K562 (cell line): ENCODE measurements at regions not wholly inside any gene's neighbourhood (a gene's known extent, or its start where the extent isn't known, plus 50 kb on each side); places are given as distances from the start of the nearest gene placed in this dataset.

ENCODE experiments used
- ATAC-seq: fragments of 200-7000 bp; cut with Tn5 transposase; 3 replicates; pipeline ENCODE4 v1.9.1; 2020; ENCODE audit warnings: moderate library complexity
- BruUV-seq: library from RNA; stranded (reverse); fragments of 400-500 nt; replicated peaks from 2 replicates; lab custom pipeline; 2021; lab: Mats Ljungman, UMichigan
- CTCF ChIA-PET: fragments of 300-600 bp; formaldehyde crosslinking; extraction: SDS; loops from one replicate; lab custom pipeline; 2021; ENCODE audit warnings: low intra/inter-chr PET ratio; lab: Yijun Ruan, JAX
- POLR2A ChIA-PET: fragments of 300-600, 350-650 bp; sonication (Branson Sonifier 250); formaldehyde crosslinking; extraction: SDS; loops from one replicate; lab custom pipeline; 2021; ENCODE audit warnings: antibody characterized with exemption, inconsistent platforms; lab: Yijun Ruan, JAX
- DNase-seq, 4 experiments: peaks; one replicate each; pipeline versions ENCODE4 v3.0.0 to v3.0.0-alpha.2; 2011 to 2018; ENCODE audit warnings: low spot score in 3 of 4, mixed read lengths in 3 of 4; ENCODE audit errors: extremely low read depth in 1 of 4
- FAIRE-seq: peaks from 2 replicates; lab custom pipeline; 2011; peaks lifted over from hg19 to GRCh38; lab: Jason Lieb, UNC
- H2AFZ ChIP-seq: 2 replicates; pipeline ENCODE4 v1.6.0; 2011; ENCODE audit warnings: low read depth, low read length, control low read depth, inconsistent platforms
- H3K27ac ChIP-seq: fragments of 200-600 bp; 3 replicates; pipeline ENCODE4 v1.8.0; 2011; ENCODE audit warnings: low read depth, mild to moderate bottlenecking, control low read depth, inconsistent platforms, low read length, moderate library complexity, mixed read lengths; ENCODE audit errors: extremely low read depth
- H3K27me3 ChIP-seq, 2 experiments: fragments of 300-600 bp in 1 of 2; 2 replicates in 1 of 2; 3 replicates in 1 of 2; pipeline versions ENCODE4 v1.6.0 to v1.8.0; 2011; ENCODE audit warnings: inconsistent platforms in 2 of 2, low read length in 2 of 2, mild to moderate bottlenecking in 1 of 2, mixed read lengths in 1 of 2, moderate library complexity in 1 of 2; ENCODE audit not compliant: control insufficient read depth in 2 of 2, insufficient read depth in 2 of 2
- H3K36me3 ChIP-seq: fragments of 300-600 bp; 3 replicates; pipeline ENCODE4 v1.8.0; 2011; ENCODE audit warnings: mild to moderate bottlenecking, low read length, inconsistent platforms; ENCODE audit not compliant: control insufficient read depth, insufficient read depth
- H3K4me1 ChIP-seq, 2 experiments: fragments of 200-600 bp in 1 of 2; replicated peaks in 1 of 2; 2 replicates in 1 of 2; 3 replicates in 1 of 2; pipeline versions ENCODE4 v1.5.1 to v1.8.0; 2011; ENCODE audit warnings: inconsistent platforms in 2 of 2, low read length in 2 of 2, mild to moderate bottlenecking in 1 of 2, mixed read lengths in 1 of 2, moderate library complexity in 1 of 2; ENCODE audit not compliant: control insufficient read depth in 2 of 2, insufficient read depth in 2 of 2
- H3K4me2 ChIP-seq: 2 replicates; pipeline ENCODE4 v1.6.1; 2011; ENCODE audit warnings: low read length, control low read depth, inconsistent platforms, mixed read lengths; ENCODE audit not compliant: insufficient read depth
- H3K4me3 ChIP-seq: fragments of 200-600 bp; sonication (generic), shearing (Covaris generic); 2 replicates; pipeline ENCODE4 v1.5.1; 2016; ENCODE audit warnings: control low read depth, inconsistent platforms
- H3K79me2 ChIP-seq: fragments of 200-600 bp; 3 replicates; pipeline ENCODE4 v1.8.0; 2011; ENCODE audit warnings: low read length, inconsistent platforms; ENCODE audit not compliant: control insufficient read depth, insufficient read depth
- H3K9ac ChIP-seq, 2 experiments: 2 replicates each; pipeline versions ENCODE4 v1.6.0 to v1.6.1; 2011; ENCODE audit warnings: low read depth in 2 of 2, low read length in 2 of 2, control low read depth in 1 of 2, inconsistent platforms in 1 of 2, mild to moderate bottlenecking in 1 of 2, mixed read lengths in 1 of 2; ENCODE audit not compliant: insufficient read depth in 1 of 2
- H3K9me1 ChIP-seq: one replicate; pipeline ENCODE4 v1.6.0; 2011; ENCODE audit warnings: inconsistent platforms, mild to moderate bottlenecking, low read length, moderate library complexity; ENCODE audit not compliant: control insufficient read depth, insufficient read depth
- H3K9me3 ChIP-seq: replicated peaks from 2 replicates; pipeline ENCODE4 v1.5.1; 2011; ENCODE audit warnings: low read depth, low read length, inconsistent platforms; ENCODE audit not compliant: control insufficient read depth, insufficient read depth
- H4K20me1 ChIP-seq: replicated peaks from 2 replicates; pipeline ENCODE4 v1.6.1; 2011; ENCODE audit warnings: low read length, inconsistent platforms, mixed read lengths; ENCODE audit not compliant: control insufficient read depth, insufficient read depth
- FOXA1 ChIP-seq: fragments of 450-650 bp; IDR thresholded peaks from 2 replicates; pipeline ENCODE4 v1.6.1; 2016; ENCODE audit warnings: mild to moderate bottlenecking, borderline replicate concordance
- GTF2A2 ChIP-seq: IDR thresholded peaks from 2 replicates; pipeline ENCODE4 v1.6.1; 2016; ENCODE audit warnings: mild to moderate bottlenecking, missing genetic modification characterization, missing compliant biosample characterization
- GTF2F1 ChIP-seq: IDR thresholded peaks from 2 replicates; pipeline ENCODE4 v1.6.1; 2011; ENCODE audit warnings: low read depth, low read length, improper control_type of control experiment
- IRF2 ChIP-seq: sonication (generic); formaldehyde crosslinking; IDR thresholded peaks from 2 replicates; pipeline ENCODE4 v1.8.1; 2022; ENCODE audit warnings: mild to moderate bottlenecking, missing genetic modification reagents
- JUND ChIP-seq, 2 experiments: IDR thresholded peaks; 2 replicates in 1 of 2; 3 replicates in 1 of 2; pipeline ENCODE4 v1.6.1; 2011; ENCODE audit warnings: borderline replicate concordance in 2 of 2, low read depth in 2 of 2, low read length in 2 of 2, improper control_type of control experiment in 1 of 2, missing biosample characterization in 1 of 2, missing genetic modification characterization in 1 of 2, missing genetic modification reagents in 1 of 2
- MLLT1 ChIP-seq, 2 experiments: fragments of 450-650 bp; IDR thresholded peaks; 2 replicates each; pipeline ENCODE4 v1.6.1; 2016
- NR2C1 ChIP-seq, 2 experiments: fragments of 450-650 bp; IDR thresholded peaks; 2 replicates each; pipeline ENCODE4 v1.6.1; 2017; ENCODE audit warnings: mild to moderate bottlenecking in 2 of 2, antibody characterized with exemption in 1 of 2, inconsistent platforms in 1 of 2, missing compliant biosample characterization in 1 of 2, missing genetic modification characterization in 1 of 2
- NR2F6 ChIP-seq: fragments of 450-650 bp; formaldehyde crosslinking; IDR thresholded peaks from 2 replicates; pipeline ENCODE4 v1.4.0; 2020; ENCODE audit warnings: mild to moderate bottlenecking
- NRF1 ChIP-seq, 2 experiments: fragments of 450-650 bp; IDR thresholded peaks in 1 of 2; conservative IDR thresholded peaks in 1 of 2; 2 replicates each; pipeline ENCODE4 v1.6.1; 2014; ENCODE audit warnings: mild to moderate bottlenecking in 2 of 2
- RBM34 ChIP-seq: fragments of 200-400 bp; formaldehyde crosslinking; IDR thresholded peaks from 2 replicates; pipeline ENCODE4 v1.6.1; 2018; ENCODE audit warnings: low read length, borderline replicate concordance; ENCODE audit not compliant: insufficient read depth
- SRSF9 ChIP-seq: fragments of 200-400 bp; formaldehyde crosslinking; IDR thresholded peaks from 2 replicates; pipeline ENCODE4 v1.6.1; 2017; ENCODE audit warnings: low read depth, low read length, borderline replicate concordance
- ZC3H11A ChIP-seq: IDR thresholded peaks from 2 replicates; pipeline ENCODE4 v1.6.1; 2012; ENCODE audit warnings: low read depth, low read length, improper control_type of control experiment
- WGBS: fragments of 100-300 bp; shearing (Covaris generic); methylation state at CpG from one replicate; pipeline ENCODE4 v1.1.6; 2016; ENCODE audit warnings: low coverage, mixed read lengths; ENCODE audit not compliant: insufficient coverage; ENCODE audit errors: missing lambda C conversion rate; 5-methylcytosine and 5-hydroxymethylcytosine counted together
- in situ Hi-C: fragments of 300-500 bp; cut with MboI; formaldehyde crosslinking; loops from 4 replicates; pipeline ENCODE4 v1.15.0; 2018; ENCODE audit warnings: inconsistent platforms, mixed read lengths
- intact Hi-C: fragments of 100-400 bp; cut with micrococcal nuclease; formaldehyde crosslinking; loops from 2 replicates; pipeline ENCODE4 v1.14.2; 2022

DNA sequence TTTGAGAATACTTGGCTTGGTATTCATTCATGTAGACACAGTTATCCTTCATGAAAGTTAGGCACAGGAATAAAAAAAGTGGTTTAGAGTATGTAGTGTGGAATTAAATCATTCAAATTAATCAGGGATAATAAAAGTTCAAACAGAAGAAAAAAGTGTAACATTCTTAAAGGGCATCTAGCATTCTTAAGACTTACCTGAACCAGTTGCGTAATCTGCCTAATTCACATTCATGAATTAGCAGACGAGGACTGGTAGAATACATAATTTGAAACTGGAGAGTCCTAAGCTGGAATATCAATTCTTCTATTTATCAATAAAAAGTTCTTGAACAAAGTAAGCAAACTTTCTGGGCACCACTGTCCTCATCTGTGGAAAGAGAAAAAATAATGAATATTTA lies 157.0 kb upstream of the DEPDC1 start:
- Histone ChIP-seq H3K27me3 (no peaks in the 10 kb centered on the region), H3K27ac (no peak overlapping the region), H3K9ac (no peak overlapping the region), H3K9me3 (no peaks in the 10 kb centered on the region; the same call in 1 of the 2 replicates), H3K9me1 (no peaks in the 10 kb centered on the region), H3K79me2 (no peaks in the 10 kb centered on the region), H4K20me1 (no peaks in the 10 kb centered on the region), H2AFZ (no peak overlapping the region), H3K4me1 (no peaks in the 10 kb centered on the region), H3K36me3 (no peaks in the 10 kb centered on the region), H3K4me2 (no peak overlapping the region), H3K4me3 (no peak overlapping the region)
- FAIRE-seq (no peak), DNase-seq (no peak), ATAC-seq (no peak)
- TF ChIP-seq NR2F6 (CRISPR knock-in tag) (no peak), FOXA1 (no peak), SRSF9 (no peak), RBM34 (no peak), NR2C1 (IDR thresholded peaks at IDR 0.05) (no peak), NR2C1 (tag; IDR thresholded peaks at IDR 0.05) (no peak), JUND (IDR thresholded peaks at IDR 0.05; ENCODE audit: borderline replicate concordance, low read depth, low read length) (no peak), JUND (tag; IDR thresholded peaks at IDR 0.05; ENCODE audit: borderline replicate concordance, low read depth, low read length) (no peak), GTF2A2 (tag) (no peak), MLLT1 (IDR thresholded peaks at IDR 0.05) (no peak), GTF2F1 (no peak), IRF2 (CRISPR knock-in tag) (no peak), NRF1 (conservative IDR thresholded peaks at IDR 0.05 in 1 of 2, IDR thresholded peaks at IDR 0.05 in 1 of 2) (no peak), ZC3H11A (no peak)
- BruUV-seq, result no TSS peak
- intact Hi-C loops (no loop called here), in situ Hi-C loops (no loop called here)
- ChIA-PET CTCF (no interaction called here), POLR2A (no interaction called here)
- 2% methylated on average over 2 of the region's 2 CpGs for WGBS
